GM11168 (cell line): ENCODE measurements at regions not wholly inside any gene's neighbourhood (a gene's known extent, or its start where the extent isn't known, plus 50 kb on each side); places are given as distances from the start of the nearest gene placed in this dataset.
"Not testable (repeated sequence)": the region's sequence is repeated elsewhere in the genome, so short reads cannot be mapped to it uniquely, and the experiment has no call there.

ENCODE experiments used
- in situ Hi-C: fragments of 300-500 bp; cut with MboI; formaldehyde crosslinking; loops from one replicate; pipeline ENCODE4 v1.12.0; 2022; ENCODE audit warnings: low sequenced_read_pairs; ENCODE audit not compliant: unreplicated experiment

DNA sequence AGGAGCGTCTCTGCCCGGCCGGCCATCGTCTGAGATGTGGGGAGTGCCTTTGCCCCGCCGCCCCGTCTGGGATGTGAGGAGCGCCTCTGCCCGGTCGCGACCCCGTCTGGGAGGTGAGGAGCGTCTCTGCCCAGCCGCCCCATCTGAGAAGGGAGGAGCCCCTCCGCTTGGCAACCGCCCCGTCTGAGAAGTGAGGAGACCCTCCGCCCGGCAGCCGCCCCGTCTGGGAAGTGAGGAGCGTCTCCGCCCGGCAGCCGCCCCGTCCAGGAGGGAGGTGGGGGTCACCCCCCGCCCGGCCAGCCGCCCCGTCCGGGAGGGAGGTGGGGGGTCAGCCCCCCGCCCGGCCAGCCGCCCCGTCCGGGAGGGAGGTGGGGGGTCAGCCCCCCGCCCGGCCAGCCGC, 432.7 kb downstream of the LIG4 start:
- in situ Hi-C loops, result not testable (repeated sequence)

DNA sequence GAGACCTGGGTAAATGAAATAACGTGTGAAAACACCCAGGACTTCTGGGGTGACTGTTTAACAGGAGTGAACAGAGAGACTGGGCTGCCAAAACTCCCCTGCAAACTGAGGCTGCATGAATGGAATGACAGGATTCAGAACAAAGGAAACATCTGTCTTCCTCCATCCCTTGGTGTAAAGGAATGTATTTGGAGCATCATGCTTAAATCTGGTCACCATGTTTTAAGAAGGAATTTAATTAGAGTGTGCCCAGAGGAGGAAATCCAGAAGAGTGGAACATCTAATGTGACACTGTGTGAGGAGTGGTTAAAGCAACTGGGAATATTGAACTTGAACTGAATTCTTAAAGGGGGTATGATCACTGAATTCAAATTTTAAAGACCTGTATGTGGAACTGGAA, 437.2 kb downstream of the LIG4 start:
- in situ Hi-C loops, result no loop called here

DNA sequence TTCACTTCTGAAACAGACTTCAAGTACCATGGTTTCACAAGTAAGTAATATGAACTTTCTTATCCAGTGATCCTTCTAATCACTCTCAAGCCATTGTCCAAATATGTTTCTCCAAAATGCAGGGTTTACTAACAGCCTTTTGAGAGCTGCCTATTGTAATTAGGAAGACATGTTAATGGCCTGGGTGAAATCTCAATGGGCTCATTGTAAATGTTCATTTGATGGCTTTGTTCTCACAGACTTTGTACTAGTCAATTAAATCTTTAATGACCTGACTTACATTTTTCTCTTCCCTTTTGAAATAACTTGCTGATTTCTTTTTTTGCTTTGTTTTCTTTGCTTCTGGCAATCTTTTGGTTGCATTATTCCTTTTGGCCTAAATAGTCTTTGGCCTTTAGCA, 444.8 kb downstream of the LIG4 start:
- in situ Hi-C loops, result no loop called here

DNA sequence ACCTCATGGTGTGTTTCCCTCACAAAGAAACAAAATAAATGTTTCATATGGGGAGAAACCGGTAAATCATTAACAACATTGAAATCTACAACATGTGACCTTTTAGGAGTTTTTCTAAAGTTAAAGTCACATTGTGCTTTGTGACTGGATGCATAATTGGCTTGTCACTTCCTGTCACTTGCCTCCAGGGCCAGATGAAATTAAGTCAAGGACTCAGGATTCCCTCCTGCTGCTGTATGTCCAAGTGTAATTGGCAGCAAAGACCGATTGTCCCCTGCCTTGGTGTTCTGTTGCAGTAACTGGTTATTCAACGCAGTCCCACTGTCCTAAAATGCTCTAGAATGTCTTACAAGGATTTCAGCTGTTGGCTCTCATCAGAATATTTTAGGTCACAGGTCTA, 448.2 kb downstream of the LIG4 start:
- in situ Hi-C loops, result no loop called here

DNA sequence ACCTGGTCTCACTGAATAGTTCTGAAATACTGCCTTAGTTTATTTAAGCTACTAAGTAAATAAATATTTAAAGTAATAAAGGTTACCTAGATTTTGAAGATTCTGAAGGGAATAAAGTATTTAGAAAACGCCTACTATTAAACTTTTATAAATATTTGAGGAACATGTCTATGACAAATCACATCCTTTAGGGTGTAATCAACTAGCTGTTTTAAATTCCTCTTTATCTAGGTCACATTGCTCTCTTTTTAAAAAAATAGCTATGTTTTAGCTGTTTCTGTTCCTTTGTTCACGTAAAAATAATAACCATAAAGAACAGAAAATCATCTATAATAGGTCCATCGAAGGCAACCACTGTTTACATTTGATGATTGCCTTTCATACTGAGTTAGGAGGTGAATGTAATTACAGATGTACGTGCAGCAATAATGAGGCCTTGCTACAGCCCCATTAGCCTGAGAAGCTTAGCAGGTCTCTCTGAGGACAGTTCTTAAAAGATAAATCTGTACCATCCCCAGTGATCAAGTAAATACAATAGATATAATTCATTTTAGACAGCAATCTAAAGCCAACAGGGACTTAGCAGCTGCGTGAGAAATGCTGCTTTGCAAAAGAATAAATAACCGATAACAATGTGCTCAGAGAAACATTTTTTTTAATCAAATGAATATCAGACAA, 449.5 kb downstream of the LIG4 start:
- in situ Hi-C loops, result no loop called here

DNA sequence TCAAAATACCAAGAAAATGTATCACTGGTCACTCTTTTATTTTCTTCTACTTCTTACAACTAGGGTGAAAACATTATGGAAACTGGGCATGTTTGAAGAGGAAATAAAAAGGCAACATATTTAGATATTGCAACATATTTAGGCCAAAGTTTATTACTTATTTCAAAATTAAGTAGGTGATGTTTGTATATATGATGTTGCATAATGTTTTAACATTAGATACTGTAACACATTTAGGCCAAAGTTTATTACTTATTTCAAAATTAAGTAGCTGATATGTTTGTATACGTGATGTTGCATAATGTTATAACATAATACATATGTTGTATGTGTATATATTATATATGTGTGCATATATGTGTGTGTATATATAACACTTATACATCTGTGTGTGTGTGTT, 451.3 kb downstream of the LIG4 start:
- in situ Hi-C loops, result no loop called here

DNA sequence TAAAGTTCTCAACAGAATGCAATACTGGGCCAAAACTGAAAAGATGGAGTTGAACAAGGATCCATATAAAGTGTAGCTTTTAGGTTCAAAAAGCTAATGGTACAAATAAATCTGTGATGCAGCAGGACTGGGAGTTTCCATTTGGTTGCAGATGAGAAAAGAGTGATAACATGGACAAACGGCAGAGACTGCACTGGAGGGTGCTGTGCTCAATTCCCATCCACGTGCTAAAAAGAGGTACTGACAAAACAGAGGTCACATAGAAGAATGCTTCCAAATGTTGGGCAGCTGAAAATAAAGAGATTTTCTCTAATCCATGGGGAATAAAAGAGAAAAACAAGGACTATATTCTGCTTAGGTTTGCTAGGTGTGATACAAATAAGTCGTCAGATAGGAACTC, 461.6 kb downstream of the LIG4 start:
- in situ Hi-C loops, result no loop called here

DNA sequence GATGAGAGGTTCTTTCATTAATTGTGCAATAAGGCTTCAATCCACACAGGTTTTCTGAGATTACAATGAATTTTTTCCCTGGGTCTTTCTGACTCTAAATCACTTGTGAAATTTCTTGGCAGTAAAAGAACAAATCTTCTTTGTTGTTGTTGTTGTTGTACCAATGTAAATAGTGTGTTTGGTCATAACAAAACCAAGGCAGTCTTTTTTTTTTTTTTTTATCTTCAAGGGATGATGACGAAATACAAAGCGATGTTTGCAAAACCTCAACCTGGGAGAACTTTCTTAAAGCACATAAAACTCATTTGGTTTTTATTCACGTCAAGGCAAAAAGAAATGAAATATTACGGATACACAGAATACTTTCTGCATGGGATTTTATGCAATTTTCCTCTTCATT, 462.0 kb downstream of the LIG4 start:
- in situ Hi-C loops, result no loop called here

DNA sequence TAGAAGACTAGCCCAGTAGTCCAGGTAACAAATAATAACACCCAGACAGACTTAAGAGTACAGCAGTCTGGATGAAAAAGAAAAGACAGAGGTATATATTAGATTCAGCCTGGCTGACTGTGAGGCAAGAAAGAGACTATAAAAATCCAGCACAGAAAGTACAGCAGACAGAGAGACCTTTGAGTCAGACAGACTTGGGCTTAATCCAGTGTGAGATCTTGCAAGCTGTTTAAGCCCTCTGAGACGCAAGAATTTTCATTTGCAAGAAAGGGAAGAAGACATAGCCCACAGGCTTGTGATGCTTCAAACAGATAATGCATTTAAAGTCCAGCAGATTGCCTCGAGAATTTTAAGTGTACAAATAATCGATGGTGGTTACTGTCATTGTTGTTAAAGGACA, 471.4 kb downstream of the LIG4 start:
- in situ Hi-C loops, result no loop called here

DNA sequence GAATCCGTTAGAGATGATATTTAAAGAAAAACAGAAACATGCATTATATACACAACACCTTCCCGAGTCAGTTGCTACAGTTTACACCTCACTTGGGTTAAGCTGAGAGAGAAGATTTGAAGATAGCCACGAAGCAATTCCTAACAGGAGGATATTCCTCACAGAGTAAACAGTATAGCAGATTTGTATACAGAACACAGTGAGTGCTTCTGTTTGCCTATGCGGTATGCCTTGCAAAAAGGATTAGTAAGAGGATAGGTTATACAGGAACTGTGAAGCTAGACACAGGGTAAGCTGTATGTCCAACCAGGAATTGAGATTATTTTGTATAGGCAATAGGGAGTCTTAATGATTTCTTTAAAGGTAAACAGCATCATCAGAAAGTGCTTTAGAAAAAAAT, 471.8 kb downstream of the LIG4 start:
- in situ Hi-C loops, result no loop called here

DNA sequence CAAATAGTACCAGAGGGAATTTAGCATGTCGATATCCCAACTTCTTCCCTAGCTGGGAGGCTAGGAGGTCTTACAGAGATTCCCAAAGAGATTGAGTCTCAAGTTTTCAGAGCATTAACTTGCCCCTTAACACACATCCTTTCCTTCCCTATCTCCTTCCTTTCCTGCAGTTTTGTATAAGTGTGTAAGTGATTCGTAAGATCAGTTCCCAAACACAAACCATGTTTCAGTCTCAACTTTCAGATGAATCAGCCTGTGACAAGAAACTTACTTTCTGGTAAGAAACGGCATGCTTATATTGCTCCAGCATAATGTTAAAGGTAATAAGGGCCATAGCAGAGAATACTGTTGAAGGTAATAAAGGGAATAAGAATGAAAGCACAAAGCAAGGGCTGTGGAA, 472.2 kb downstream of the LIG4 start:
- in situ Hi-C loops, result no loop called here

DNA sequence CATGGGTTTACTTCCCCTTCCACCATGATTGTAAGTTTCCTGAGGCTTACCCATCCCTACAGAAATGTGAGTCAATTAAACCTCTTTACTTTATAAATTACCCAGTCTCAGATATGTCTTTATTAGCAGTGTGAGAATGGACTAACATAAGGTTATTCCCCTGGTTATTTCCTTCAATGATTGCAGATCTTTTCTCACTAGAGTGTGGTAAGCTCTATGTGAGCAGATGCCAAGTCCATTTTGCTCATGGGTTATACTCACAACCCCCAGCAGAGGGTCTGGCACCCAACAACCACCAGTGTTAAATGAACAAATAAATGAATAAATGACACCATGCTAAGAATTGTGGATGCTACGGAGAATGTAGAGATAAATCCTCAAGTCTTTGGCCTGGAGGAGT, 472.8 kb downstream of the LIG4 start:
- in situ Hi-C loops, result no loop called here

DNA sequence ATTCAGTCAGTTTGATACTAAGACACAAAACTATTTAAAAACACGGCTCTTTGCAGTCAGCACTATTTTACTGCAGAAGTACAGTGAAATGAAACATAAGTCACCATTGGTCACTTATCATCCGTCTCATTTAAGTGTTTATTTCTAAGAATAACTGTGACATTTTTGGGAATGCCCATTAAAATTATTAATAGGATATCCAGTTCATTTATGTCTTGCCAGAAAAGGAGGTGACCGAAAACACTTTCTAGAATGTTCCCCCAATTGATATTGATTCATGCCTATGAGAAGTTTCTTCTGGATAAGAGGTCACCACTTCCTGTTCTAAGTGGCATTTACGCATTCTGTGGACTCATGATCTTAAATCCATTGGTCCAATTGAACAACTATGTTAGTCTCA, 477.3 kb downstream of the LIG4 start:
- in situ Hi-C loops, result no loop called here

DNA sequence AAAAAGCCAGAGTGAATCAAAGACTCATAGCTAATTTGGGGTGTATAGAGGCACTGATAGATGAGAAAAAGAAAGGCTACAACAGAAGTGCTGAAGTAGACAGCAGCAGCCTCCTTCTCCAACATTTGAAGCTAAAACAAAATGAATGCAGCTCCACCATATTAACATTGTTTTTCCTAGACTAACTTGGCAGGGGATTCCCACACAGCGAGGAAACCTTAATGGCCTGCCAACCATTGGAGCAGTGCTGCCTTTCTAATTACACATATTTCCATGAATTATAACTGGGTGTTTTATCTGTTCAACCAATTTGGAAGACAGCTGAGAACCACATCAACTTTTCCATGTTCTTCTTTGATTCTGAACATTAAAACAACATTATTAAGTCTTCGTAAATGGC, 478.6 kb downstream of the LIG4 start:
- in situ Hi-C loops, result no loop called here

DNA sequence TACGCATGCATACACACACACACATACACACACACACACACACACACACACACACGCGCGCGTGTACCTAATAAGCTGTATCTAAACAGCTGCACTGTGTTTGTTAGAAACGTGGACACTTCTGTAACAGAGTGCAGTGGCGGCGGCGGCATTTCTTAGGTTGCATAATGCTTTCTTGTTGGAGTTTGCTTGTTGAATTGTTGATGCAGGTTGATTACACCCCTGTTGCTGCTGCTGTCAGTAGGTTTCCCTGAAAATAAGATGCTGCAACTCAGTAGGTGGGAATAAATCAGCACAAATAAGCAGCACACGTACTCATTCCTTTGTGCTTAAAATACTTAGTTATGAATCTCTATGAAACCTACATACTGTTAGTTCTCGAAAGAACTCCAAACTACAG, 479.2 kb downstream of the LIG4 start:
- in situ Hi-C loops, result no loop called here

DNA sequence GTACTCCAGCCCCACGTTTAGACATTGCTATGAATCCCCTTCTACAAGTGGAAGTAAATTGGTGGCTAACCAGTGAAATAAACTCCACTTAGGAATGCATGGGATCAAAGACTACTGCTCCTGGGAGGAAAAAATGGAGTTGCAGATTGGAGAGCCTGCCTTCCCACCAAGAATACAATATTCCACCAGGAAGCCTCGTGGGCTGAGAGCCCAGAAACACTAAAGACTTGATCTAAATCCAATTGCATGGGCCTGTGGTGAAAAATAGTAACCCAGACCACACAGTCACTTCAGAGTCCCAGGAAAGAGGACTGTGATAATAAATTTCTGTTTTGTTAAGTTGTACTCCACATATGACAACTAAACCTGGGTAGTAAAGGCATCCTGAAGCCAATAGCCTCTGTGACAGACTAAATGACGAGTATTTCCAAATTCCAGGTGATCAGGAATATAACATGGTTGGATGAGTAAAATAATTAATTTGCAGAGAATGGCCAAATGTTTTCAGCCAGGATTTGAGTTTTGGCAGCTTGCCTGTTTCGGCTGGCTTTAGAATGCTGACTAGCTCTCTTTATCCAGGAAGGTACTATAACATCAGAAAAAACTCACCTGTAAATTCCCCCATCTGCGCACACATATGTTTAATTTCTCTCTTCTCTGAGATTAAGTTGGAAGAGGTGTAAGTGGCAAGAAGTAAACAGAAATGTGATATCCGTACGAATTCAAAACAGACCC, 480.3 kb downstream of the LIG4 start:
- in situ Hi-C loops, result no loop called here

DNA sequence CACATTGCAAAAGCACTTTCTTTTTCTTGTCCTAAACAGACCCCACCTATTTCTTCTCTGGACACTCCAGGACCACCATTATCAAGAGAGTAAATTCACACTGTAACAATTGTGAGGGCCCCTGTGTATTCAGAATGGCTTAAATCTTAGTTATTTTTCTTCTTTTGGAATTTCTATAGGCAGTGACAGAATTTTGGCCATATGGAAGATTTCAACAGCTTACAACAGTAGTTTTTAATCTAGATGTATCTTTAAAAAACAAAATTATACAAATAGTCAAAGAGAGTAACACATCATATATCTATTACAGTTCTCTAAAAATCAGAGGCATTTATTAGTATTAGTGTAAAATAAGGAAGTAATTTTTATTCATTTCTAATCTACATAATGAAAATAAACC, 482.1 kb downstream of the LIG4 start:
- in situ Hi-C loops, result no loop called here

DNA sequence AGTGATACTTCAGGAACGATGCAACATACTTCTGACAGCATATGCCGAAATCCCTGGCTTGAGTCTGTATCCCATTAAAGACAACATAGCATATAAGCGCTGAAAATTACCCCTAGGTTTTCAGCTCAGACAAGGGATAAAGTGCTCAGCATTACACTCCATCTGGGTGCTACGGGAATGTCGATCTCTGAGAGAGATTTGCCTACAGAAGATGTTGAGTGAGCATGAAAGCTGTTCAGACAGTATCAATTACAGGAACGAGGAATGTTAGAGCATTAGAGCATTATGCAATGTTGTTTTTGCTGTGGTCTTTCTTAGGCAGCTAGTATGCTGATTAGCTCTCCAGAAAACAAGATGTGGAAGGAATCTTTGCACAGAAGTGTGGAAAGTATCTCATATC, 484.5 kb downstream of the LIG4 start:
- in situ Hi-C loops, result no loop called here

DNA sequence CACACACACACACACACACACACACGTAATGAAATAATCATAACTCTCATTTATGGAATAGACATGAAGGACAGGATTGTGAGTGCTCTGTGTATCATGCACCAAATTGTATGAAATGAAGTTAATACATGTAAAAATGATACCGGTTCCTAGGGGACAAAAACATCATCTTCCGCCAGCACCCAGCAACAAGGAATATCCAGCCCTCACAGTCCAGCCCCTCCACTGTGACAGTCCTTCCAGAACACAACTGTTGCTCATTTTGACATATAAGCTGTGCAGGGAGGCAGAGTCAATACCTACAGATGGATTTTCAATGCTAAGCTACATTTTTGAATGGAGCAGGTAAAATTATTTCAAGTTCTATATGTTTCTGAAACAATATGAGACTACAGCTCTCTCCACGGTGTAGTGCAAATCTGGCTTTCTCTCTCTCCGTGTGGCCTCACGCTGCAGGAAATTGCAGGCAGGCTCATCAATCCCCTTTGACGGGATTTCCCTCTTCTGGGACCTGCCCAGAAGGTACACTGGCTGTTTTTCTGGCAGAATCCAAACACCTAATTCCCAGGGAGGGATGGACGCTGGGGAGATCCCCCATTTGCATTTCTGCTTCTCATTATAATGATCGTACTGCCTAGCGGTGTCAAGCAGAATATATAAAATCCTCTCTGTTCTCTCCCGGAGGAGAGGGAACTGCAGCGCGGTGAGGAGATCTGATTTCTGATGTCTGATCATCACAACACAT, 494.0 kb downstream of the LIG4 start:
- in situ Hi-C loops, result no loop called here

DNA sequence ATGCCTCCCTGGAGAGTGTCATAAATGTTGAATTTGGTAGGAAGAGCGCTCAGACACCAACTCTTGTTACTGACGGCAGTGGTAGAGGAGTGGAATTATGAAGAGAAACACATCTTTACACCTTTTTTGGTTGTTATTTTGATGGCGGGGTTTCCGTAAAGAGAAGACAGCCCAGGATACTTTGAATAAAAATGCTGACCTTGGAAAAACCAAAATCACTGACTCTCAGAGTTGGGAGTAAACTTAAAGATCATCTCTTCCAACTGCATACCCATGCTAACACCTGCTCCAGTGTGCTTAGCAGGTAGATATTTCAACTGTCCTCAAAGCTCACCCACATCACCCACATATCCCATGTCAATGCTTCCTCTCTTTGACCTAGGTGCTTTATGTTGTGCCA, 498.6 kb downstream of the LIG4 start:
- in situ Hi-C loops, result no loop called here

DNA sequence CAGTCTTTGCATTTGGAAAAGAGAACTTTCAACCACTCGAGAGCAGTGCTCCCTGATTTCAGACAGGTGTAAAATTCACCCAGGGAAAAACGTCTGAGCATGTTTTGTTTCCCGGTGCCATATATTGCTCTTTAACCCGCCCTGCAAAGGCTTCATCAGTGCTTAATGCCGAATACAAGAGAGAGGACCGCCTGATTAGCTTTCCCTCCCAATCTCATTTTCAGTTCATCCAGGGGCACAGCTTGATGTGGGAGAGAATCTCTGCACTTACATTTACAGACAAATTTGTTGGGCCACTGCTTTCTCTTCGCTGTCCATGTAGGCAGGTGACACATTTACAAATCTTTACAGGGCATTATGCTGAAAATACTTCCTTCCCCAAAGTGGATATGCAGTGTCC, 499.1 kb downstream of the LIG4 start:
- in situ Hi-C loops, result no loop called here

DNA sequence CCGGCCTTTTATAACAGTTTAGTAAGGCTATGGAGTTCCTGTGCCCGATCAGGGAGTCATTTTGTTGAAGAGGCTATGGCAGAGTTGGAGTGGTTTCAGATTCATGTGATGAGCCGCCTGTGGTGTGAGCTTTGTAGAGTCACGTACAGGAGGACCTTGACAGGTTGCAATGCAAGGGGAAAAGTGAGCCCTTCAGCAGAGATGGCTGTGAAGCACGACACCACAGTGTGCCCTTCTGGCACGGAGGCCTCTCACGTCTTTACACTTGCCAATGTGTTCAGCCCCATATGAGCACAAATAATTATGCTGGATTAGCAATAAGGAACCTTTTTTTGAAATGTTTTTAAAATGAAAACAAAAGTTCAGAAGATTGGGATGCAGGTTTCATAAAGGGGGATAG, 499.8 kb downstream of the LIG4 start:
- in situ Hi-C loops, result no loop called here
